ENCODE measurements at regions not wholly inside any gene's neighbourhood (a gene's known extent, or its start where the extent isn't known, plus 50 kb on each side); places are given as distances from the start of the nearest gene placed in this dataset.

GRCh38 chr9:134220311-134220710 is 55.9 kb upstream of the RNU6ATAC start:
- Histone ChIP-seq H3K27ac (ENCODE audit: low read depth in 1 of 2, low read length in 1 of 2) (no peak overlapping the region), H3K4me1 (ENCODE audit: control insufficient read depth in 2 of 2, insufficient read depth in 2 of 2, low read length in 2 of 2) (peaks cover 0 to 7% of the 10 kb centered on the region in 2 donors), H3K4me3 (ENCODE audit: low read length in 2 of 2) (no peak overlapping the region), H3K36me3 (ENCODE audit: control insufficient read depth in 2 of 2, insufficient read depth in 2 of 2, low read length in 1 of 2) (no peaks in the 10 kb centered on the region), H3K9me3 (ENCODE audit: control insufficient read depth in 2 of 2, insufficient read depth in 1 of 2, low read length in 1 of 2) (no peaks in the 10 kb centered on the region), H3K27me3 (ENCODE audit: control insufficient read depth in 2 of 2, insufficient read depth in 1 of 2, low read length in 1 of 2) (no peaks in the 10 kb centered on the region)
- DNase-seq (ENCODE audit: low read depth in 6 of 9, low spot score in 9 of 9), result no peak
- 96% methylated on average over 13 of the region's 13 CpGs for WGBS

- DNase-seq (ENCODE audit: low read depth in 6 of 9, low spot score in 9 of 9), result no peak
- H3K27ac ChIP-seq (ENCODE audit: low read depth in 1 of 2, low read length in 1 of 2), result no peak overlapping the region
- 96% methylated on average over 23 of the region's 23 CpGs for WGBS
These were observed 57.1 kb upstream of the RNU6ATAC start for GRCh38 chr9:134221273-134222017.

GRCh38 chr9:134222018-134222573 is 57.7 kb upstream of the RNU6ATAC start:
- no peak for DNase-seq (ENCODE audit: low read depth in 6 of 9, low spot score in 9 of 9)

More at GRCh38 chr9:134221273-134222017, 57.1 kb upstream of the RNU6ATAC start:
- Histone ChIP-seq H3K4me1 (ENCODE audit: control insufficient read depth in 2 of 2, insufficient read depth in 2 of 2, low read length in 2 of 2) (no peaks in the 10 kb centered on the region), H3K27me3 (ENCODE audit: control insufficient read depth in 2 of 2, insufficient read depth in 1 of 2, low read length in 1 of 2) (peaks cover 0 to 2% of the 10 kb centered on the region in 2 donors), H3K9me3 (ENCODE audit: control insufficient read depth in 2 of 2, insufficient read depth in 1 of 2, low read length in 1 of 2) (no peaks in the 10 kb centered on the region), H3K4me3 (ENCODE audit: low read length in 2 of 2) (no peak overlapping the region), H3K36me3 (ENCODE audit: control insufficient read depth in 2 of 2, insufficient read depth in 2 of 2, low read length in 1 of 2) (no peaks in the 10 kb centered on the region)

GRCh38 chr9:134223091-134223490 is 58.7 kb upstream of the RNU6ATAC start:
- Histone ChIP-seq H3K27ac (ENCODE audit: low read depth in 1 of 2, low read length in 1 of 2) (no peak overlapping the region), H3K36me3 (ENCODE audit: control insufficient read depth in 2 of 2, insufficient read depth in 2 of 2, low read length in 1 of 2) (no peaks in the 10 kb centered on the region), H3K9me3 (ENCODE audit: control insufficient read depth in 2 of 2, insufficient read depth in 1 of 2, low read length in 1 of 2) (no peaks in the 10 kb centered on the region), H3K4me1 (ENCODE audit: control insufficient read depth in 2 of 2, insufficient read depth in 2 of 2, low read length in 2 of 2) (no peaks in the 10 kb centered on the region), H3K4me3 (ENCODE audit: low read length in 2 of 2) (no peak overlapping the region), H3K27me3 (ENCODE audit: control insufficient read depth in 2 of 2, insufficient read depth in 1 of 2, low read length in 1 of 2) (peaks cover 0 to 2% of the 10 kb centered on the region in 2 donors)
- no peak for DNase-seq (ENCODE audit: low read depth in 6 of 9, low spot score in 9 of 9)
- WGBS, result 96% methylated on average over 11 of the region's 11 CpGs

More at GRCh38 chr9:134222018-134222573, 57.7 kb upstream of the RNU6ATAC start:
- WGBS, result 91% methylated on average over 12 of the region's 12 CpGs
- no peaks in the 10 kb centered on the region for H3K9me3 ChIP-seq (ENCODE audit: control insufficient read depth in 2 of 2, insufficient read depth in 1 of 2, low read length in 1 of 2)
- H3K27ac ChIP-seq (ENCODE audit: low read depth in 1 of 2, low read length in 1 of 2), result no peak overlapping the region
- no peak overlapping the region for H3K4me3 ChIP-seq (ENCODE audit: low read length in 2 of 2)
- H3K36me3 ChIP-seq (ENCODE audit: control insufficient read depth in 2 of 2, insufficient read depth in 2 of 2, low read length in 1 of 2), result no peaks in the 10 kb centered on the region
- peaks cover 0 to 2% of the 10 kb centered on the region in 2 donors for H3K27me3 ChIP-seq (ENCODE audit: control insufficient read depth in 2 of 2, insufficient read depth in 1 of 2, low read length in 1 of 2)
- no peaks in the 10 kb centered on the region for H3K4me1 ChIP-seq (ENCODE audit: control insufficient read depth in 2 of 2, insufficient read depth in 2 of 2, low read length in 2 of 2)

GRCh38 chr9:134223591-134224122 is 59.3 kb upstream of the RNU6ATAC start:
- no peaks in the 10 kb centered on the region for H3K9me3 ChIP-seq (ENCODE audit: control insufficient read depth in 2 of 2, insufficient read depth in 1 of 2, low read length in 1 of 2)
- H3K27me3 ChIP-seq (ENCODE audit: control insufficient read depth in 2 of 2, insufficient read depth in 1 of 2, low read length in 1 of 2), result peaks cover 0 to 2% of the 10 kb centered on the region in 2 donors
- DNase-seq (ENCODE audit: low read depth in 6 of 9, low spot score in 9 of 9), result no peak
- no peak overlapping the region for H3K27ac ChIP-seq (ENCODE audit: low read depth in 1 of 2, low read length in 1 of 2)
- no peak overlapping the region for H3K4me3 ChIP-seq (ENCODE audit: low read length in 2 of 2)
- no peaks in the 10 kb centered on the region for H3K36me3 ChIP-seq (ENCODE audit: control insufficient read depth in 2 of 2, insufficient read depth in 2 of 2, low read length in 1 of 2)
- WGBS, result 97% methylated on average over 15 of the region's 15 CpGs
- no peaks in the 10 kb centered on the region for H3K4me1 ChIP-seq (ENCODE audit: control insufficient read depth in 2 of 2, insufficient read depth in 2 of 2, low read length in 2 of 2)

GRCh38 chr9:134224127-134224526 is 59.8 kb upstream of the RNU6ATAC start:
- no peaks in the 10 kb centered on the region for H3K4me1 ChIP-seq (ENCODE audit: control insufficient read depth in 2 of 2, insufficient read depth in 2 of 2, low read length in 2 of 2)
- 94% methylated on average over 9 of the region's 9 CpGs for WGBS
- no peak for DNase-seq (ENCODE audit: low read depth in 6 of 9, low spot score in 9 of 9)

GRCh38 chr9:134224567-134225093 is 60.3 kb upstream of the RNU6ATAC start:
- H3K9me3 ChIP-seq (ENCODE audit: control insufficient read depth in 2 of 2, insufficient read depth in 1 of 2, low read length in 1 of 2), result no peaks in the 10 kb centered on the region
- DNase-seq (ENCODE audit: low read depth in 6 of 9, low spot score in 9 of 9), result no peak
- no peak overlapping the region for H3K27ac ChIP-seq (ENCODE audit: low read depth in 1 of 2, low read length in 1 of 2)
- peaks cover 0 to 5% of the 10 kb centered on the region in 2 donors for H3K27me3 ChIP-seq (ENCODE audit: control insufficient read depth in 2 of 2, insufficient read depth in 1 of 2, low read length in 1 of 2)
- no peak overlapping the region for H3K4me3 ChIP-seq (ENCODE audit: low read length in 2 of 2)
- H3K36me3 ChIP-seq (ENCODE audit: control insufficient read depth in 2 of 2, insufficient read depth in 2 of 2, low read length in 1 of 2), result no peaks in the 10 kb centered on the region
- no peaks in the 10 kb centered on the region for H3K4me1 ChIP-seq (ENCODE audit: control insufficient read depth in 2 of 2, insufficient read depth in 2 of 2, low read length in 2 of 2)
- WGBS, result 92% methylated on average over 9 of the region's 9 CpGs

More at GRCh38 chr9:134224127-134224526, 59.8 kb upstream of the RNU6ATAC start:
- Histone ChIP-seq H3K27me3 (ENCODE audit: control insufficient read depth in 2 of 2, insufficient read depth in 1 of 2, low read length in 1 of 2) (peaks cover 0 to 2% of the 10 kb centered on the region in 2 donors), H3K4me3 (ENCODE audit: low read length in 2 of 2) (no peak overlapping the region), H3K27ac (ENCODE audit: low read depth in 1 of 2, low read length in 1 of 2) (no peak overlapping the region), H3K9me3 (ENCODE audit: control insufficient read depth in 2 of 2, insufficient read depth in 1 of 2, low read length in 1 of 2) (no peaks in the 10 kb centered on the region), H3K36me3 (ENCODE audit: control insufficient read depth in 2 of 2, insufficient read depth in 2 of 2, low read length in 1 of 2) (no peaks in the 10 kb centered on the region)

- Histone ChIP-seq H3K36me3 (ENCODE audit: control insufficient read depth in 2 of 2, insufficient read depth in 2 of 2, low read length in 1 of 2) (no peaks in the 10 kb centered on the region), H3K4me3 (ENCODE audit: low read length in 2 of 2) (no peak overlapping the region), H3K4me1 (ENCODE audit: control insufficient read depth in 2 of 2, insufficient read depth in 2 of 2, low read length in 2 of 2) (no peaks in the 10 kb centered on the region), H3K27me3 (ENCODE audit: control insufficient read depth in 2 of 2, insufficient read depth in 1 of 2, low read length in 1 of 2) (peaks cover 0 to 5% of the 10 kb centered on the region in 2 donors), H3K27ac (ENCODE audit: low read depth in 1 of 2, low read length in 1 of 2) (no peak overlapping the region), H3K9me3 (ENCODE audit: control insufficient read depth in 2 of 2, insufficient read depth in 1 of 2, low read length in 1 of 2) (no peaks in the 10 kb centered on the region)
- 96% methylated on average over 8 of the region's 8 CpGs for WGBS
- no peak for DNase-seq (ENCODE audit: low read depth in 6 of 9, low spot score in 9 of 9)
These were observed 60.8 kb upstream of the RNU6ATAC start for GRCh38 chr9:134225186-134225585.

GRCh38 chr9:134225816-134226215 is 61.5 kb upstream of the RNU6ATAC start:
- Histone ChIP-seq H3K4me1 (ENCODE audit: control insufficient read depth in 2 of 2, insufficient read depth in 2 of 2, low read length in 2 of 2) (no peaks in the 10 kb centered on the region), H3K9me3 (ENCODE audit: control insufficient read depth in 2 of 2, insufficient read depth in 1 of 2, low read length in 1 of 2) (no peaks in the 10 kb centered on the region), H3K27ac (ENCODE audit: low read depth in 1 of 2, low read length in 1 of 2) (no peak overlapping the region), H3K36me3 (ENCODE audit: control insufficient read depth in 2 of 2, insufficient read depth in 2 of 2, low read length in 1 of 2) (no peaks in the 10 kb centered on the region), H3K27me3 (ENCODE audit: control insufficient read depth in 2 of 2, insufficient read depth in 1 of 2, low read length in 1 of 2) (peaks cover 0 to 5% of the 10 kb centered on the region in 2 donors), H3K4me3 (ENCODE audit: low read length in 2 of 2) (no peak overlapping the region)
- DNase-seq (ENCODE audit: low read depth in 6 of 9, low spot score in 9 of 9), result no peak
- WGBS, result 96% methylated on average over 7 of the region's 7 CpGs
